SK-N-MC (cell line): ENCODE measurements at regions not wholly inside any gene's neighbourhood (a gene's known extent, or its start where the extent isn't known, plus 50 kb on each side); places are given as distances from the start of the nearest gene placed in this dataset.

ENCODE experiments used
- EZH2 ChIP-seq: fragments of 200-600 bp; sonication (generic); IDR thresholded peaks from one replicate; pipeline ENCODE4 v1.6.1; 2017; ENCODE audit warnings: antibody characterized with exemption
- FOXP2 ChIP-seq: optimal IDR thresholded peaks from 2 replicates; pipeline ENCODE3; 2011; ENCODE audit warnings: mild to moderate bottlenecking, moderate library complexity; ENCODE audit not compliant: insufficient read depth; ENCODE audit errors: extremely low read length, control extremely low read depth
- POLR2AphosphoS5 ChIP-seq: IDR thresholded peaks from 2 replicates; pipeline ENCODE4 v1.6.1; 2012; ENCODE audit warnings: mild to moderate bottlenecking, low read depth, low read length, borderline replicate concordance

- TF ChIP-seq EZH2 (no peak), POLR2AphosphoS5 (no peak), FOXP2 (no peak)
Measured at GRCh38 chr5:4722886-4723285, 417.2 kb upstream of the ADAMTS16 start.
